K562 (cell line): ENCODE measurements at regions not wholly inside any gene's neighbourhood (a gene's known extent, or its start where the extent isn't known, plus 50 kb on each side); places are given as distances from the start of the nearest gene placed in this dataset.

Experiments used
- ATAC-seq: fragments of 200-7000 bp; cut with Tn5 transposase; 3 replicates; pipeline ENCODE4 v1.9.1; 2020; ENCODE audit warnings: moderate library complexity
- BruUV-seq: library from RNA; stranded (reverse); fragments of 400-500 nt; replicated peaks from 2 replicates; lab custom pipeline; 2021; lab: Mats Ljungman, UMichigan
- CTCF ChIA-PET: fragments of 300-600 bp; formaldehyde crosslinking; extraction: SDS; loops from one replicate; lab custom pipeline; 2021; ENCODE audit warnings: low intra/inter-chr PET ratio; lab: Yijun Ruan, JAX
- POLR2A ChIA-PET: fragments of 300-600, 350-650 bp; sonication (Branson Sonifier 250); formaldehyde crosslinking; extraction: SDS; loops from one replicate; lab custom pipeline; 2021; ENCODE audit warnings: antibody characterized with exemption, inconsistent platforms; lab: Yijun Ruan, JAX
- DNase-seq, 4 experiments: peaks; one replicate each; pipeline versions ENCODE4 v3.0.0 to v3.0.0-alpha.2; 2011 to 2018; ENCODE audit warnings: low spot score in 3 of 4, mixed read lengths in 3 of 4; ENCODE audit errors: extremely low read depth in 1 of 4
- FAIRE-seq: peaks from 2 replicates; lab custom pipeline; 2011; peaks lifted over from hg19 to GRCh38; lab: Jason Lieb, UNC
- H2AFZ ChIP-seq: 2 replicates; pipeline ENCODE4 v1.6.0; 2011; ENCODE audit warnings: low read depth, low read length, control low read depth, inconsistent platforms
- H3K27ac ChIP-seq: fragments of 200-600 bp; 3 replicates; pipeline ENCODE4 v1.8.0; 2011; ENCODE audit warnings: low read depth, mild to moderate bottlenecking, control low read depth, inconsistent platforms, low read length, moderate library complexity, mixed read lengths; ENCODE audit errors: extremely low read depth
- H3K27me3 ChIP-seq, 2 experiments: fragments of 300-600 bp in 1 of 2; 2 replicates in 1 of 2; 3 replicates in 1 of 2; pipeline versions ENCODE4 v1.6.0 to v1.8.0; 2011; ENCODE audit warnings: inconsistent platforms in 2 of 2, low read length in 2 of 2, mild to moderate bottlenecking in 1 of 2, mixed read lengths in 1 of 2, moderate library complexity in 1 of 2; ENCODE audit not compliant: control insufficient read depth in 2 of 2, insufficient read depth in 2 of 2
- H3K36me3 ChIP-seq: fragments of 300-600 bp; 3 replicates; pipeline ENCODE4 v1.8.0; 2011; ENCODE audit warnings: mild to moderate bottlenecking, low read length, inconsistent platforms; ENCODE audit not compliant: control insufficient read depth, insufficient read depth
- H3K4me1 ChIP-seq, 2 experiments: fragments of 200-600 bp in 1 of 2; replicated peaks in 1 of 2; 2 replicates in 1 of 2; 3 replicates in 1 of 2; pipeline versions ENCODE4 v1.5.1 to v1.8.0; 2011; ENCODE audit warnings: inconsistent platforms in 2 of 2, low read length in 2 of 2, mild to moderate bottlenecking in 1 of 2, mixed read lengths in 1 of 2, moderate library complexity in 1 of 2; ENCODE audit not compliant: control insufficient read depth in 2 of 2, insufficient read depth in 2 of 2
- H3K4me2 ChIP-seq: 2 replicates; pipeline ENCODE4 v1.6.1; 2011; ENCODE audit warnings: low read length, control low read depth, inconsistent platforms, mixed read lengths; ENCODE audit not compliant: insufficient read depth
- H3K4me3 ChIP-seq: fragments of 200-600 bp; sonication (generic), shearing (Covaris generic); 2 replicates; pipeline ENCODE4 v1.5.1; 2016; ENCODE audit warnings: control low read depth, inconsistent platforms
- H3K79me2 ChIP-seq: fragments of 200-600 bp; 3 replicates; pipeline ENCODE4 v1.8.0; 2011; ENCODE audit warnings: low read length, inconsistent platforms; ENCODE audit not compliant: control insufficient read depth, insufficient read depth
- H3K9ac ChIP-seq, 2 experiments: 2 replicates each; pipeline versions ENCODE4 v1.6.0 to v1.6.1; 2011; ENCODE audit warnings: low read depth in 2 of 2, low read length in 2 of 2, control low read depth in 1 of 2, inconsistent platforms in 1 of 2, mild to moderate bottlenecking in 1 of 2, mixed read lengths in 1 of 2; ENCODE audit not compliant: insufficient read depth in 1 of 2
- H3K9me1 ChIP-seq: one replicate; pipeline ENCODE4 v1.6.0; 2011; ENCODE audit warnings: inconsistent platforms, mild to moderate bottlenecking, low read length, moderate library complexity; ENCODE audit not compliant: control insufficient read depth, insufficient read depth
- H3K9me3 ChIP-seq: replicated peaks from 2 replicates; pipeline ENCODE4 v1.5.1; 2011; ENCODE audit warnings: low read depth, low read length, inconsistent platforms; ENCODE audit not compliant: control insufficient read depth, insufficient read depth
- H4K20me1 ChIP-seq: replicated peaks from 2 replicates; pipeline ENCODE4 v1.6.1; 2011; ENCODE audit warnings: low read length, inconsistent platforms, mixed read lengths; ENCODE audit not compliant: control insufficient read depth, insufficient read depth
- BCL6 ChIP-seq: fragments of 250-450 bp; sonication (Bioruptor Pico); IDR thresholded peaks from 2 replicates; pipeline ENCODE4 v1.4.0; 2020
- DEAF1 ChIP-seq: fragments of 450-650 bp; formaldehyde crosslinking; IDR thresholded peaks from 2 replicates; pipeline ENCODE4 v1.4.0; 2020; ENCODE audit warnings: mild to moderate bottlenecking, moderate library complexity
- HDAC2 ChIP-seq: fragments of 450-650 bp; IDR thresholded peaks from 2 replicates; pipeline ENCODE4 v1.6.1; 2016; ENCODE audit warnings: mild to moderate bottlenecking
- JUND ChIP-seq, 2 experiments: IDR thresholded peaks; 2 replicates in 1 of 2; 3 replicates in 1 of 2; pipeline ENCODE4 v1.6.1; 2011; ENCODE audit warnings: borderline replicate concordance in 2 of 2, low read depth in 2 of 2, low read length in 2 of 2, improper control_type of control experiment in 1 of 2, missing biosample characterization in 1 of 2, missing genetic modification characterization in 1 of 2, missing genetic modification reagents in 1 of 2
- POLR2A ChIP-seq: fragments of 450-650 bp; conservative IDR thresholded peaks from 2 replicates; pipeline ENCODE4 v1.6.1; 2016
- RFX1 ChIP-seq: fragments of 450-650 bp; IDR thresholded peaks from 2 replicates; pipeline ENCODE4 v1.6.1; 2016; ENCODE audit warnings: mild to moderate bottlenecking, moderate library complexity
- SRF ChIP-seq, 2 experiments: fragments of 250-450, 450-650 bp in 1 of 2; sonication (Bioruptor Pico) in 1 of 2; sonication (generic) in 1 of 2; formaldehyde crosslinking; IDR thresholded peaks; 2 replicates each; pipeline versions ENCODE4 v1.5.0 to v1.5.1; 2020 to 2022; ENCODE audit warnings: mild to moderate bottlenecking in 1 of 2, missing genetic modification reagents in 1 of 2
- ZNF436 ChIP-seq: fragments of 250-450, 450-650 bp; sonication (Bioruptor Pico); formaldehyde crosslinking; IDR thresholded peaks from 2 replicates; pipeline ENCODE4 v1.7.0; 2020; ENCODE audit warnings: mild to moderate bottlenecking
- ZNF551 ChIP-seq: fragments of 250-450 bp; sonication (Bioruptor Pico); IDR thresholded peaks from 2 replicates; pipeline ENCODE4 v1.5.0; 2021; ENCODE audit warnings: mild to moderate bottlenecking, moderate library complexity
- WGBS: fragments of 100-300 bp; shearing (Covaris generic); methylation state at CpG from one replicate; pipeline ENCODE4 v1.1.6; 2016; ENCODE audit warnings: low coverage, mixed read lengths; ENCODE audit not compliant: insufficient coverage; ENCODE audit errors: missing lambda C conversion rate; 5-methylcytosine and 5-hydroxymethylcytosine counted together
- in situ Hi-C: fragments of 300-500 bp; cut with MboI; formaldehyde crosslinking; loops from 4 replicates; pipeline ENCODE4 v1.15.0; 2018; ENCODE audit warnings: inconsistent platforms, mixed read lengths
- intact Hi-C: fragments of 100-400 bp; cut with micrococcal nuclease; formaldehyde crosslinking; loops from 2 replicates; pipeline ENCODE4 v1.14.2; 2022

DNA sequence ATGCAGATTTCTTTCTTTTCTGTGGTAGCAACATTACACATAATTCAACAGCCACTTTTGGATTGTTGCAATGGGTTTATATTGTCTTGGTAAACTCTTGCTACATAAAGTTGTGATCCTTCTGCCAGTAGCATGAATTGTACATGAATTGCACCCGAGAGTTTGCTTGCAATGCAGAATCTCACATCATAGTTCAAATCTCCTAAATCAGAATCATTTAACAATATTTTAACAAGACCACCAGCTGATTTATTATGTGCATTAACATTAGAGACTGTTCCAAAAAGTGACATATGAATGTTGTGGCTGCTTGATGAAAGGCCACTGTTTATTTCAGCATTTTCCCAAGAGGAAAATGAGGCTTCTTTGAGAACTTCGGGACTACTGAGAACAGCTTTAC is 1491.8 kb upstream of the NUDT12 start:
- Histone ChIP-seq H4K20me1 (no peaks in the 10 kb centered on the region), H3K9me1 (no peaks in the 10 kb centered on the region), H2AFZ (no peak overlapping the region), H3K27ac (no peak overlapping the region), H3K36me3 (no peaks in the 10 kb centered on the region), H3K4me3 (no peak overlapping the region)
- ChIA-PET POLR2A (no interaction called here), CTCF (no interaction called here)
- BruUV-seq, result no TSS peak
- DNase-seq, result no peak
- WGBS, result 65% methylated on average over 2 of the region's 2 CpGs
- no peak for ATAC-seq
- no peak for TF ChIP-seq DEAF1 (CRISPR knock-in tag)
- TF ChIP-seq ZNF436, result no peak
- TF ChIP-seq JUND (IDR thresholded peaks at IDR 0.05; ENCODE audit: borderline replicate concordance, low read depth, low read length), result no peak
- no peak for TF ChIP-seq JUND (tag; IDR thresholded peaks at IDR 0.05; ENCODE audit: borderline replicate concordance, low read depth, low read length)
- no peak for TF ChIP-seq POLR2A
- TF ChIP-seq BCL6 (CRISPR knock-in tag), result no peak
- no peak for TF ChIP-seq RFX1
- TF ChIP-seq ZNF551 (CRISPR knock-in tag), result no peak
- no peak for TF ChIP-seq HDAC2
- no peak for TF ChIP-seq SRF (CRISPR knock-in tag; IDR thresholded peaks at IDR 0.05)
- TF ChIP-seq, all 486 proteins: peak for 0
- H3K9ac ChIP-seq, result no peak overlapping the region
- no peaks in the 10 kb centered on the region for H3K79me2 ChIP-seq
- no peaks in the 10 kb centered on the region for H3K27me3 ChIP-seq
- no peak overlapping the region for H3K4me2 ChIP-seq
- H3K4me1 ChIP-seq, result no peaks in the 10 kb centered on the region
- FAIRE-seq, result no peak
- in situ Hi-C loops (no loop called here), intact Hi-C loops (no loop called here)
- peaks cover 12% of the 10 kb centered on the region; the same call in 1 of the 2 replicates for H3K9me3 ChIP-seq
